IMR-90 (cell line): ENCODE measurements at regions not wholly inside any gene's neighbourhood (a gene's known extent, or its start where the extent isn't known, plus 50 kb on each side); places are given as distances from the start of the nearest gene placed in this dataset.

Experiments
- ATAC-seq: fragments of 200-7000 bp; cut with Tn5 transposase; 2 replicates; pipeline ENCODE4 v1.9.1; 2020; ENCODE audit warnings: low read depth, mild to moderate bottlenecking, moderate library complexity
- BruUV-seq: library from RNA; stranded (reverse); fragments of 400-500 nt; replicated peaks from 2 replicates; lab custom pipeline; 2021; lab: Mats Ljungman, UMichigan
- CTCF ChIA-PET: fragments of 300-600 bp; formaldehyde crosslinking; extraction: SDS; loops from one replicate; lab custom pipeline; 2021; ENCODE audit warnings: antibody characterized with exemption; lab: Yijun Ruan, JAX
- POLR2A ChIA-PET: fragments of 300-600 bp; sonication (Branson Sonifier 250); formaldehyde crosslinking; loops from one replicate; lab custom pipeline; 2022; ENCODE audit warnings: antibody characterized with exemption; ENCODE audit not compliant: unreplicated experiment; lab: Charles Lee
- DNase-seq: peaks from one replicate; pipeline ENCODE4 v3.0.0; 2013
- H2AFZ ChIP-seq: replicated peaks from 2 replicates; pipeline ENCODE3; 2013; ENCODE audit warnings: low read length, mild to moderate bottlenecking; ENCODE audit not compliant: poor library complexity
- H2AK5ac ChIP-seq: 2 replicates; pipeline ENCODE4 v1.6.1; 2013; ENCODE audit warnings: low read depth, low read length, inconsistent platforms
- H2AK9ac ChIP-seq: replicated peaks from 2 replicates; pipeline ENCODE3; 2013; ENCODE audit warnings: mild to moderate bottlenecking, low read depth, low read length, moderate library complexity; ENCODE audit not compliant: poor library complexity
- H2BK120ac ChIP-seq: 2 replicates; pipeline ENCODE4 v1.6.1; 2013; ENCODE audit warnings: low read depth, low read length, inconsistent platforms
- H2BK15ac ChIP-seq: 3 replicates; pipeline ENCODE4 v1.6.1; 2013; ENCODE audit warnings: low read depth, low read length, inconsistent platforms
- H2BK20ac ChIP-seq: 2 replicates; pipeline ENCODE4 v1.6.1; 2013; ENCODE audit warnings: low read depth, mild to moderate bottlenecking, inconsistent platforms, low read length, moderate library complexity
- H2BK5ac ChIP-seq: 2 replicates; pipeline ENCODE4 v1.6.1; 2013; ENCODE audit warnings: mild to moderate bottlenecking, low read depth, low read length, inconsistent platforms; ENCODE audit not compliant: poor library complexity, severe bottlenecking
- H3K14ac ChIP-seq: replicated peaks from 2 replicates; pipeline ENCODE4 v1.6.1; 2013; ENCODE audit warnings: low read depth, low read length, inconsistent platforms
- H3K18ac ChIP-seq: 2 replicates; pipeline ENCODE4 v1.6.1; 2013; ENCODE audit warnings: low read depth, low read length, control low read depth
- H3K23ac ChIP-seq: 2 replicates; pipeline ENCODE4 v1.6.1; 2013; ENCODE audit warnings: low read depth, low read length, inconsistent platforms
- H3K27ac ChIP-seq: 2 replicates; pipeline ENCODE4 v1.5.1; 2013; ENCODE audit warnings: mild to moderate bottlenecking, control low read depth, low read length; ENCODE audit not compliant: insufficient read depth
- H3K27me3 ChIP-seq: 2 replicates; pipeline ENCODE4 v1.6.1; 2013; ENCODE audit warnings: low read length; ENCODE audit not compliant: control insufficient read depth, insufficient read depth
- H3K36me3 ChIP-seq: 2 replicates; pipeline ENCODE4 v1.6.1; 2013; ENCODE audit warnings: low read length, mixed read lengths; ENCODE audit not compliant: control insufficient read depth, insufficient read depth
- H3K4ac ChIP-seq: 2 replicates; pipeline ENCODE4 v1.6.1; 2013; ENCODE audit warnings: low read depth, low read length, inconsistent platforms
- H3K4me1 ChIP-seq: 2 replicates; pipeline ENCODE4 v1.6.1; 2013; ENCODE audit warnings: low read length, mixed read lengths; ENCODE audit not compliant: control insufficient read depth, insufficient read depth
- H3K4me2 ChIP-seq: 2 replicates; pipeline ENCODE4 v1.6.1; 2013; ENCODE audit warnings: low read depth, mild to moderate bottlenecking, control low read depth, low read length, moderate library complexity
- H3K4me3 ChIP-seq: 2 replicates; pipeline ENCODE4 v1.5.1; 2013; ENCODE audit warnings: low read depth, mild to moderate bottlenecking, control low read depth, low read length, moderate library complexity; ENCODE audit not compliant: insufficient read depth
- H3K56ac ChIP-seq: 2 replicates; pipeline ENCODE4 v1.6.1; 2013; ENCODE audit warnings: low read length, inconsistent platforms; ENCODE audit not compliant: insufficient read depth; ENCODE audit errors: extremely low read depth
- H3K79me1 ChIP-seq, 2 experiments: 2 replicates each; pipeline ENCODE4 v1.6.1; 2013; ENCODE audit warnings: low read length in 2 of 2, inconsistent platforms in 1 of 2, low read depth in 1 of 2
- H3K9ac ChIP-seq: 2 replicates; pipeline ENCODE4 v1.6.1; 2013; ENCODE audit warnings: low read depth, low read length, control low read depth
- H3K9me1 ChIP-seq: 2 replicates; pipeline ENCODE4 v1.6.1; 2013; ENCODE audit warnings: low read length, inconsistent platforms; ENCODE audit not compliant: insufficient read depth
- H3K9me3 ChIP-seq: 2 replicates; pipeline ENCODE4 v1.6.1; 2013; ENCODE audit warnings: low read length; ENCODE audit not compliant: control insufficient read depth, insufficient read depth
- H4K20me1 ChIP-seq: 2 replicates; pipeline ENCODE4 v1.6.1; 2013; ENCODE audit warnings: low read length, inconsistent platforms; ENCODE audit not compliant: insufficient read depth
- H4K5ac ChIP-seq: 2 replicates; pipeline ENCODE4 v1.6.1; 2013; ENCODE audit warnings: mild to moderate bottlenecking, low read depth, low read length, control low read depth
- H4K8ac ChIP-seq, 2 experiments: 2 replicates each; pipeline ENCODE4 v1.6.1; 2013; ENCODE audit warnings: low read depth in 2 of 2, low read length in 2 of 2, control low read depth in 1 of 2, inconsistent platforms in 1 of 2
- H4K91ac ChIP-seq: 2 replicates; pipeline ENCODE4 v1.6.1; 2013; ENCODE audit warnings: low read depth, low read length, inconsistent platforms; ENCODE audit not compliant: insufficient read depth
- CEBPB ChIP-seq: IDR thresholded peaks from 2 replicates; pipeline ENCODE4 v1.6.1; 2012; ENCODE audit warnings: low read depth, low read length, improper control_type of control experiment
- CTCF ChIP-seq: conservative IDR thresholded peaks from 2 replicates; pipeline ENCODE4 v1.5.1; 2012; ENCODE audit warnings: mild to moderate bottlenecking, low read depth, low read length, improper control_type of control experiment
- ELK1 ChIP-seq: fragments of 150-350 bp; IDR thresholded peaks from 2 replicates; pipeline ENCODE4 v1.6.1; 2016; ENCODE audit warnings: low read depth, mild to moderate bottlenecking, low read length, moderate library complexity, borderline replicate concordance
- MXI1 ChIP-seq: IDR thresholded peaks from 2 replicates; pipeline ENCODE4 v1.6.1; 2012; ENCODE audit warnings: low read depth, mild to moderate bottlenecking, low read length, moderate library complexity, borderline replicate concordance
- POLR2A ChIP-seq: IDR thresholded peaks from 2 replicates; pipeline ENCODE4 v1.6.1; 2012; ENCODE audit warnings: mild to moderate bottlenecking, low read depth, low read length
- RCOR1 ChIP-seq: IDR thresholded peaks from 2 replicates; pipeline ENCODE4 v1.6.1; 2012; ENCODE audit warnings: mild to moderate bottlenecking, low read length, improper control_type of control experiment; ENCODE audit not compliant: insufficient replicate concordance
- USF2 ChIP-seq: fragments of 150-350 bp; IDR thresholded peaks from 2 replicates; pipeline ENCODE4 v1.6.1; 2017; ENCODE audit warnings: mild to moderate bottlenecking, antibody characterized with exemption, low read length, low read depth
- WGBS, 2 experiments: methylation state at CpG; one replicate each; pipeline versions ENCODE4 v1.1.5 to v1.1.7; 2013; ENCODE audit warnings: missing lambda C conversion rate in 2 of 2; ENCODE audit not compliant: insufficient read length in 1 of 2; ENCODE audit errors: extremely low coverage in 2 of 2; 5-methylcytosine and 5-hydroxymethylcytosine counted together
- dilution Hi-C: fragments of 300-500 bp; cut with HindIII; formaldehyde crosslinking; loops from one replicate; pipeline ENCODE4 v1.14.3; 2018; ENCODE audit warnings: low sequenced_read_pairs; ENCODE audit not compliant: unreplicated experiment
- in situ Hi-C: fragments of 300-500 bp; cut with MboI; formaldehyde crosslinking; loops from 3 replicates; pipeline ENCODE4 v1.14.3; 2019; ENCODE audit warnings: low sequenced_read_pairs, inconsistent platforms, mixed read lengths
- intact Hi-C: fragments of 100-400 bp; cut with micrococcal nuclease; formaldehyde crosslinking; loops from 2 replicates; pipeline ENCODE4 v1.10.0; 2022

DNA sequence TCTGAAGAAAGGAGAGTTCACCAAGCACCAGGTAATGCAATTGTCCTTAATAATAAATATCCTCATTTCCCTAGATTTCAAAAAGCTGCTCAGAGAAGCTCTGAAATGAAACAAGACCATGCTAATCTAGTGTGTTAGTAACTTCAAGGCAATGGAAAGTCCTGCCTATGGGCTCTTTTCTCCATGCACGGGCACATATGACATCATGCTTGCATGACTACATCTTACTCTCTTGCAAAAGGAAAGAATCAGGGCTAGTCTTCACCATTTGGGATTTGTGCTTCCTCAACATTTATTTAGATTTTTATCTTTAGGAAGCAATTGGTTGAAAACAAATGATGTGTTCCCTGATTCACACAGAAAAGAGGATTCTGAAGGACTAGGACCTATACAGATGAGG lies 204.0 kb upstream of the POU3F3 start:
- POLR2A ChIA-PET: no interaction called here
- no CpG with 5 or more reads among the region's 1 CpG for WGBS, 2 experiments
- CTCF ChIA-PET: no interaction called here

More for the DNA sequence above, 204.0 kb upstream of the POU3F3 start:
- Histone ChIP-seq H4K8ac (no peak overlapping the region), H3K9ac (no peak overlapping the region), H3K27me3 (no peaks in the 10 kb centered on the region), H2BK20ac (no peak overlapping the region), H3K18ac (no peak overlapping the region), H3K79me1 (no peaks in the 10 kb centered on the region), H3K23ac (no peak overlapping the region), H3K9me3 (no peaks in the 10 kb centered on the region), H2AFZ (no peak overlapping the region), H3K36me3 (no peaks in the 10 kb centered on the region), H4K91ac (no peak overlapping the region), H3K4ac (no peak overlapping the region), H2AK5ac (no peak overlapping the region), H3K4me1 (no peaks in the 10 kb centered on the region), H3K4me3 (no peak overlapping the region), H2BK5ac (no peak overlapping the region), H3K27ac (no peak overlapping the region), H2BK15ac (no peak overlapping the region), H2AK9ac (no peak overlapping the region), H3K4me2 (no peak overlapping the region), H3K14ac (no peak overlapping the region), H3K9me1 (no peaks in the 10 kb centered on the region), H4K20me1 (no peaks in the 10 kb centered on the region), H4K5ac (no peak overlapping the region), H3K56ac (no peak overlapping the region), H2BK120ac (no peak overlapping the region)
- TF ChIP-seq USF2 (no peak), ELK1 (no peak), CEBPB (no peak), CTCF (no peak), RCOR1 (no peak), POLR2A (no peak), MXI1 (no peak)
- intact Hi-C loops: no loop called here
- ATAC-seq (no peak), DNase-seq (no peak)
- dilution Hi-C loops: no loop called here
- no TSS peak for BruUV-seq
- in situ Hi-C loops: no loop called here
